ENCODE measurements at regions not wholly inside any gene's neighbourhood (a gene's known extent, or its start where the extent isn't known, plus 50 kb on each side); places are given as distances from the start of the nearest gene placed in this dataset.
"Not testable (repeated sequence)": the region's sequence is repeated elsewhere in the genome, so short reads cannot be mapped to it uniquely, and the experiment has no call there.

DNA sequence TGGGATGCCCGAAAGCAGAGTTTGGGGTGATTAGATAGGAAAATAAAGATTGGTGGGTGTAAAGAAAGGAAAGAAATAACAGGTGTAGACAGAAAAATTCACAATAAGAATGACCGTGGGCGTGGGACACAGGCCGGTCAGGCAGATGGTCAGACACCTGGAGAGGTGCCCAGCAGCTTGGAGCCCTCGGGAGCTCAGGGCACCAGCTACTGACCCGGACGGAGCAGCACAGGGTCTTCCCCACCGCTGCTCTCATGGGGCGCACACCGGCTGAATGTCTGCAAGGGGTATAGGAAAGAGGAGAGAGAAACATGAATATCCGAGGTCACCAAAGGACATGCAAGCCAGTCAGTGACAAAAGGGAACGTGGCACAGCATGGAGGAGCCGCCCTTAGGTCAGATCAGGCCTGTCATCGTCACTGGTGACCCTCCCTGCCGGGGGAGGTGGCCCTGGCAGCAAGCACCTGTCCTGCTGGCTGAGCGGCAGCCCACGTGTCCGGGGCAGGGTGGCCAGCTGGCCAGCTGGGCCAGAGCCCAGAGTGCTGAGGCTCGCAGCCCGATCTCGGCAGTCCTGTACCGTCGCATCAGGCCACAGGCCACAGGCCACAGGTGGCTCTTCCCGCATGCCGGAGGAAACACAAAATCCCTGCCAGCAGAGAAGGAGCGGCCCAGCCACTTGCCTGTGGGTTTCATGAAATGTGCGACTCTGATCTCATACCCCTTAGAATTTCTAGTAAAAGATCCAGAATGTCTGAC, 112.0 kb upstream of the NDUFV2 start:
- TF ChIP-seq, protein P1, sequence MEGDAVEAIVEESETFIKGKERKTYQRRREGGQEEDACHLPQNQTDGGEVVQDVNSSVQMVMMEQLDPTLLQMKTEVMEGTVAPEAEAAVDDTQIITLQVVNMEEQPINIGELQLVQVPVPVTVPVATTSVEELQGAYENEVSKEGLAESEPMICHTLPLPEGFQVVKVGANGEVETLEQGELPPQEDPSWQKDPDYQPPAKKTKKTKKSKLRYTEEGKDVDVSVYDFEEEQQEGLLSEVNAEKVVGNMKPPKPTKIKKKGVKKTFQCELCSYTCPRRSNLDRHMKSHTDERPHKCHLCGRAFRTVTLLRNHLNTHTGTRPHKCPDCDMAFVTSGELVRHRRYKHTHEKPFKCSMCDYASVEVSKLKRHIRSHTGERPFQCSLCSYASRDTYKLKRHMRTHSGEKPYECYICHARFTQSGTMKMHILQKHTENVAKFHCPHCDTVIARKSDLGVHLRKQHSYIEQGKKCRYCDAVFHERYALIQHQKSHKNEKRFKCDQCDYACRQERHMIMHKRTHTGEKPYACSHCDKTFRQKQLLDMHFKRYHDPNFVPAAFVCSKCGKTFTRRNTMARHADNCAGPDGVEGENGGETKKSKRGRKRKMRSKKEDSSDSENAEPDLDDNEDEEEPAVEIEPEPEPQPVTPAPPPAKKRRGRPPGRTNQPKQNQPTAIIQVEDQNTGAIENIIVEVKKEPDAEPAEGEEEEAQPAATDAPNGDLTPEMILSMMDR (IDR thresholded peaks at IDR 0.05; ENCODE audit: borderline replicate concordance, extremely low read depth, insufficient read depth) = no peak
- DNase-seq (no peak), FAIRE-seq (no peak)
- Histone ChIP-seq H3K36me3 (ENCODE audit: control insufficient read depth in 2 of 3, insufficient read depth in 3 of 3, low read length in 3 of 3) (no peaks in the 10 kb centered on the region), H3K27ac (ENCODE audit: low read depth in 2 of 2, low read length in 2 of 2) (no peak overlapping the region), H3K9me3 (ENCODE audit: control insufficient read depth in 2 of 3, insufficient read depth in 1 of 3, low read length in 3 of 3) (no peaks in the 10 kb centered on the region), H3K9ac (ENCODE audit: low read length in 3 of 3) (no peak overlapping the region), H3K4me3 (ENCODE audit: low read length in 3 of 3) (no peak overlapping the region), H3K27me3 (ENCODE audit: control insufficient read depth, insufficient read depth, low read length) (no peaks in the 10 kb centered on the region), H3K4me1 (ENCODE audit: control insufficient read depth in 2 of 3, insufficient read depth in 2 of 3, low read depth in 1 of 3, low read length in 3 of 3) (no peaks in the 10 kb centered on the region)
- intact Hi-C loops (cut with DNase I) = no loop called here

DNA sequence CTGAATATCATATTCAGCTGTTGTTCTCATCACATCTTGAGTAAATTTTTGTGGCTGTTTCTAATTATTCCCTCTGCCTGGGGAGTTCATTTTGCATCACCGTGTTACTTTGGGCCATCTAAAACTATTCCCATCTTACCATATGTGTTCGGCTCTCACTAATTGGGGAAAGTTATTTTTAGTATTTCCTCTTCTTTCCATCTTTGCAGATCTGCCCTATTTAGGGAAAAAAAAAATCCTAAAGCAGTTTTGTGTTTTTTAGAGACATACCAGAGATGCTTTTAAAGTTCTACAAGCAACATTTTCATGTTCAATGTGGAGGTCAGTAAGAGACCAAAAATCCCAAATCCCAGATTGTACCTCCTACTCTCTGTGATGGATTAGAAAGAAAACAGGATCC, 111.3 kb upstream of the NDUFV2 start:
- Histone ChIP-seq H3K27me3 (ENCODE audit: control insufficient read depth, insufficient read depth, low read length) (no peaks in the 10 kb centered on the region), H3K9me3 (ENCODE audit: control insufficient read depth in 2 of 3, insufficient read depth in 1 of 3, low read length in 3 of 3) (no peaks in the 10 kb centered on the region), H3K4me1 (ENCODE audit: control insufficient read depth in 2 of 3, insufficient read depth in 2 of 3, low read depth in 1 of 3, low read length in 3 of 3) (no peaks in the 10 kb centered on the region), H3K27ac (ENCODE audit: low read depth in 2 of 2, low read length in 2 of 2) (no peak overlapping the region), H3K36me3 (ENCODE audit: control insufficient read depth in 2 of 3, insufficient read depth in 3 of 3, low read length in 3 of 3) (no peaks in the 10 kb centered on the region), H3K9ac (ENCODE audit: low read length in 3 of 3) (no peak overlapping the region), H3K4me3 (ENCODE audit: low read length in 3 of 3) (no peak overlapping the region)
- FAIRE-seq = no peak
- TF ChIP-seq, protein P1 (IDR thresholded peaks at IDR 0.05; ENCODE audit: borderline replicate concordance, extremely low read depth, insufficient read depth) = no peak
- DNase-seq = no peak
- intact Hi-C loops (cut with DNase I) = no loop called here

DNA sequence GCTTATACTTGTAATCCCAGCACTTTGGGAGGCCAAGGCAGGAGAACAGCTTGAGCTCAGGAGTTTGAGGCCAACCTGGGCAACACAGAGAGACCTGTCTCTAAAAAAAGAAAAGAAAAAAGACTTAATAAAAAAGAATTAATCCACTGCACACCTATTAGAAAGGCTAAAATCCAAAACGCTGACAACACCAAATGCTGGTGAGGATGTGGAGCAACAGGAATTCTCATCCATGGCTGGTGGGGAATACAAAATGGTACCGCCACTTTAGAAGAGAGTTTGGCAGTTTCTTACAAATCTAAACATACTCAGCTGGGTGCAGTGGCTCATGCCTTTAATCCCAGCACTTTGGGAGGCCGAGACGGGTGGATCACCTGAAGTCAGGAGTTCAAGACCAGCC, 110.0 kb upstream of the NDUFV2 start:
- H3K27ac ChIP-seq (ENCODE audit: low read depth in 2 of 2, low read length in 2 of 2); DNase-seq; H3K27me3 ChIP-seq (ENCODE audit: control insufficient read depth, insufficient read depth, low read length); H3K9ac ChIP-seq (ENCODE audit: low read length in 3 of 3); intact Hi-C loops (cut with DNase I); H3K36me3 ChIP-seq (ENCODE audit: control insufficient read depth in 2 of 3, insufficient read depth in 3 of 3, low read length in 3 of 3); H3K4me1 ChIP-seq (ENCODE audit: control insufficient read depth in 2 of 3, insufficient read depth in 2 of 3, low read depth in 1 of 3, low read length in 3 of 3); H3K9me3 ChIP-seq (ENCODE audit: control insufficient read depth in 2 of 3, insufficient read depth in 1 of 3, low read length in 3 of 3); H3K4me3 ChIP-seq (ENCODE audit: low read length in 3 of 3); FAIRE-seq: not testable (repeated sequence)

GRCh38 chr18:8994603-8995002, 107.9 kb upstream of the NDUFV2 start:
- DNase-seq (no peak), FAIRE-seq (no peak)
- Histone ChIP-seq H3K9me3 (ENCODE audit: control insufficient read depth in 2 of 3, insufficient read depth in 1 of 3, low read length in 3 of 3) (peaks cover 0 to 5% (median 0%) of the 10 kb centered on the region in 3 donors), H3K4me1 (ENCODE audit: control insufficient read depth in 2 of 3, insufficient read depth in 2 of 3, low read depth in 1 of 3, low read length in 3 of 3) (no peaks in the 10 kb centered on the region), H3K4me3 (ENCODE audit: low read length in 3 of 3) (no peak overlapping the region), H3K36me3 (ENCODE audit: control insufficient read depth in 2 of 3, insufficient read depth in 3 of 3, low read length in 3 of 3) (no peaks in the 10 kb centered on the region), H3K27ac (ENCODE audit: low read depth in 2 of 2, low read length in 2 of 2) (no peak overlapping the region), H3K9ac (ENCODE audit: low read length in 3 of 3) (no peak overlapping the region), H3K27me3 (ENCODE audit: control insufficient read depth, insufficient read depth, low read length) (no peaks in the 10 kb centered on the region)
- TF ChIP-seq, protein P1 (IDR thresholded peaks at IDR 0.05; ENCODE audit: borderline replicate concordance, extremely low read depth, insufficient read depth) = no peak
- intact Hi-C loops (cut with DNase I) = no loop called here
